ENCODE measurements at regions not wholly inside any gene's neighbourhood (a gene's known extent, or its start where the extent isn't known, plus 50 kb on each side); places are given as distances from the start of the nearest gene placed in this dataset.
"Not testable (repeated sequence)": the region's sequence is repeated elsewhere in the genome, so short reads cannot be mapped to it uniquely, and the experiment has no call there.

GRCh38 chrX:152507168-152507567 lies 56.1 kb upstream of the GABRA3 start:
- BruUV-seq (replicated peaks); H3K4me1 ChIP-seq (ENCODE audit: insufficient read depth, low read length); H3F3A ChIP-seq (ENCODE audit: low read length, unreplicated experiment); H3K36me3 ChIP-seq (ENCODE audit: low read depth, low read length); DNase-seq; H4K20me1 ChIP-seq (ENCODE audit: low read length); H3K4me2 ChIP-seq (ENCODE audit: low read length); H3K27ac ChIP-seq (ENCODE audit: low read length); H3K27me3 ChIP-seq (ENCODE audit: low read length); ATAC-seq; H3K9ac ChIP-seq (ENCODE audit: low read length); intact Hi-C loops (cut with micrococcal nuclease); POLR2A ChIA-PET (ENCODE audit: unreplicated experiment); H3K9me3 ChIP-seq (ENCODE audit: low read length); H3K4me3 ChIP-seq (ENCODE audit: low read length); H3K9me2 ChIP-seq (replicated peaks; ENCODE audit: low read length); H3K79me2 ChIP-seq (ENCODE audit: low read length); CTCF ChIA-PET; H2AFZ ChIP-seq (ENCODE audit: low read length): not testable (repeated sequence)

GRCh38 chrX:152520653-152521052 lies 69.5 kb upstream of the GABRA3 start:
- no peak for ATAC-seq
- Histone ChIP-seq H3K79me2 (ENCODE audit: low read length) (no peaks in the 10 kb centered on the region), H4K20me1 (ENCODE audit: low read length) (no peaks in the 10 kb centered on the region), H3K36me3 (ENCODE audit: low read depth, low read length) (no peaks in the 10 kb centered on the region), H3K9ac (ENCODE audit: low read length) (no peak overlapping the region), H3K27ac (ENCODE audit: low read length) (no peak overlapping the region), H3K4me1 (ENCODE audit: insufficient read depth, low read length) (no peaks in the 10 kb centered on the region), H3K9me3 (ENCODE audit: low read length) (no peaks in the 10 kb centered on the region), H2AFZ (ENCODE audit: low read length) (no peak overlapping the region), H3K4me3 (ENCODE audit: low read length) (no peak overlapping the region), H3F3A (ENCODE audit: low read length, unreplicated experiment) (no peaks in the 10 kb centered on the region), H3K9me2 (replicated peaks; ENCODE audit: low read length) (no peaks in the 10 kb centered on the region), H3K27me3 (ENCODE audit: low read length) (no peaks in the 10 kb centered on the region), H3K4me2 (ENCODE audit: low read length) (no peak overlapping the region)
- no TSS peak for BruUV-seq (replicated peaks)
- intact Hi-C loops (cut with micrococcal nuclease): no loop called here
- ChIA-PET POLR2A (ENCODE audit: unreplicated experiment) (no interaction called here), CTCF (no interaction called here)
- TF ChIP-seq EZH2 (IDR thresholded peaks at IDR 0.05; ENCODE audit: low read length, unreplicated experiment) (no peak), EZH2phosphoT487 (IDR thresholded peaks at IDR 0.05; ENCODE audit: borderline replicate concordance, low read length) (no peak), CTCF (conservative IDR thresholded peaks at IDR 0.05; ENCODE audit: low read depth, low read length) (no peak)
- DNase-seq: no peak

- Histone ChIP-seq H4K20me1 (ENCODE audit: low read length) (no peaks in the 10 kb centered on the region), H3K9me3 (ENCODE audit: low read length) (no peaks in the 10 kb centered on the region), H3K9me2 (replicated peaks; ENCODE audit: low read length) (no peaks in the 10 kb centered on the region), H3K4me2 (ENCODE audit: low read length) (no peak overlapping the region), H3F3A (ENCODE audit: low read length, unreplicated experiment) (no peaks in the 10 kb centered on the region), H3K79me2 (ENCODE audit: low read length) (no peaks in the 10 kb centered on the region), H2AFZ (ENCODE audit: low read length) (no peak overlapping the region), H3K36me3 (ENCODE audit: low read depth, low read length) (no peaks in the 10 kb centered on the region), H3K27me3 (ENCODE audit: low read length) (no peaks in the 10 kb centered on the region), H3K4me3 (ENCODE audit: low read length) (no peak overlapping the region), H3K4me1 (ENCODE audit: insufficient read depth, low read length) (no peaks in the 10 kb centered on the region), H3K27ac (ENCODE audit: low read length) (no peak overlapping the region), H3K9ac (ENCODE audit: low read length) (no peak overlapping the region)
- POLR2A ChIA-PET (ENCODE audit: unreplicated experiment): no interaction called here
- ATAC-seq: no peak
- no peak for DNase-seq
- no TSS peak for BruUV-seq (replicated peaks)
- no peak for TF ChIP-seq EZH2phosphoT487 (IDR thresholded peaks at IDR 0.05; ENCODE audit: borderline replicate concordance, low read length)
- TF ChIP-seq CTCF (conservative IDR thresholded peaks at IDR 0.05; ENCODE audit: low read depth, low read length): no peak
- no peak for TF ChIP-seq EZH2 (IDR thresholded peaks at IDR 0.05; ENCODE audit: low read length, unreplicated experiment)
- intact Hi-C loops (cut with micrococcal nuclease): no loop called here
- CTCF ChIA-PET: no interaction called here
These were observed 77.1 kb upstream of the GABRA3 start for GRCh38 chrX:152528193-152528592.

All from PC-3 (cell line).